HG02885 (cell line): ENCODE measurements at regions not wholly inside any gene's neighbourhood (a gene's known extent, or its start where the extent isn't known, plus 50 kb on each side); places are given as distances from the start of the nearest gene placed in this dataset.

ENCODE experiments used
- ATAC-seq: cut with Tn5 transposase; IDR thresholded peaks from one replicate; pipeline ENCODE4 v1.9.1; 2021; ENCODE audit warnings: mild to moderate bottlenecking; ENCODE audit not compliant: unreplicated experiment, poor library complexity

GRCh38 chr10:52865213-52865612 is 92.6 kb upstream of the MBL2 start:
- no peak for ATAC-seq

- no peak for ATAC-seq
These were observed 91.9 kb upstream of the MBL2 start for GRCh38 chr10:52864201-52865106.

- ATAC-seq: no peak
These were observed 86.1 kb upstream of the MBL2 start for GRCh38 chr10:52858722-52859121.

GRCh38 chr10:52855546-52856325 is 83.2 kb upstream of the MBL2 start:
- ATAC-seq: no peak

GRCh38 chr10:52853704-52854103 is 81.1 kb upstream of the MBL2 start:
- no peak for ATAC-seq

- ATAC-seq: no peak
These were observed 64.2 kb upstream of the MBL2 start for GRCh38 chr10:52836816-52837215.
